Right ventricle myocardium superior (tissue), 1 donor: ENCODE measurements at regions not wholly inside any gene's neighbourhood (a gene's known extent, or its start where the extent isn't known, plus 50 kb on each side); places are given as distances from the start of the nearest gene placed in this dataset.
A peak's percentile ranks its signal among the peaks of the same experiment; 100 is the strongest.

Source experiments
- ATAC-seq: fragments of 200-7000 bp; cut with Tn5 transposase; one replicate; pipeline ENCODE4 v1.9.1; 2020; ENCODE audit warnings: mild to moderate bottlenecking; ENCODE audit not compliant: poor library complexity
- DNase-seq: peaks from one replicate; pipeline ENCODE4 v3.0.0-alpha.2; 2020
- intact Hi-C: fragments of 100-400 bp; cut with DNase I; formaldehyde crosslinking; loops from one replicate; pipeline ENCODE4 v1.11.2; 2022
- donor health status: DM: no; HTN: yes; CAD: no; lungs with severe emphysema.

DNA sequence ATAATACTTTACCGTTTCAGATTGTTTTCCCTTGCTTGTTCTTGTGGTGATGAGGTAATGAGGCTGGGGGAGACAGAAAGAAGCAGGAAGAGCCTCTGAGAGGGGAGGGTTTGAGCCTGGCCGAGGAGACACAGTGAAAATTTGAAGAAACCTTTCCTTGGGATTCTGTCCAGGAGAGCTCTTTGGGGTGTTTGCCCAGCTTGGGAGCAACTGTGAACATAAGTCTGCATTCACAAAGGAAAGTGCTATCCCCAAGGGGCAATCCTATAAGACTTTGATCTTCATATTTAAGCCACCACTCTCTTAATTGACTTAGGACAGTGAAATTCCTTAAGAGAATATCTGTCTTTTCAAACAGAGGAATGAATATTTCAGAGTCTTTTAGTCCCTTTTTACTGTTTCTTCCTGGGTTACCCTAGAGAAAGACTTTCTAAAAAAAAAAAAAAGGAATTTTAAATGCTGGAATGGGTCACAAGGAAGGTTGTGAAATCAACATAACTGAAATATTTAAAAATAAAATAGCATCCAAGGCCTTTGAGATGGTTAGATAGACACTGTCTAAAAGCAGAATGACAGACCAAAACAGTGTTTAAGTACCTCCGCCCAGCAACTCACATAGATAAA lies 52.5 kb upstream of the STAM2 start:
- DNase-seq (no peak), ATAC-seq (peak; percentile 46)
- intact Hi-C loops, result no loop called here

DNA sequence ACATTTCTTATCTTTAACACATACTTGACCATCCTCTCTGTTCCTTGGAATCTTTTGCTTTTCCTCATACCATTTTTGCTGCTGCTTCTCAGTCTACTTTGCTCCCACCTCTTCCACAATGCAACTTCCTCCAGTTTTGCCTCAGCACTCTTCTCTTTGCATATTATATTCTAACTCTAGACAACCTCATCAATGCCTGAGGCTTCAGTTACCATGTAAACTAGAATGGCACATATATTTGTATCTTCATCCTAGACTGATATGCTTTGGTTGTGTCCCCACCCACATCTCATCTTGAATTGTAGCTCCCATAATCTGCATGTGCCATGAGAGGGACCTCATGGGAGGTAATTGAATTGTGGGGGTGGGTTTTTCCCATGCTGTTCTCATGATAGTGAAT lies 55.9 kb upstream of the STAM2 start:
- intact Hi-C loops, result no loop called here
- DNase-seq, result no peak
- no peak for ATAC-seq

DNA sequence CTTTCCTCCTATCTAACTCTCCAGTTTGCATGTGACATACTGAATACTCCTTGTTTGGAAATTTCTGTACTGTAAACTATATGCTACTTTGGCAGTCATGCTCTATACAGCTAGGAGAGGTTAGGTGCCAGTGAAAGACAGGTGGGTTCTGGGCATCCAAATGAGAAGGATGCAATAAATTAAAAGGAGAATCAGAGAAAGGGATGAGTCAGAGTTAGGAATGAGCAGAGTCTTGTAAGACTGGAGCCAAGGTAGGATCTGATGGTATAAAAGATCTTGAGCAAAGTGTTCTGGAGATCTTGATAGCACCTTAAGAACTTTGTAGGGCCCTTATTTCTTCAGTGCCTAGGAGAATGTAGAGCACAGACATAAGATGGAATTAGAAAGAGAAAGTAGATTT lies 58.7 kb upstream of the STAM2 start:
- DNase-seq (no peak), ATAC-seq (no peak)
- intact Hi-C loops, result no loop called here

DNA sequence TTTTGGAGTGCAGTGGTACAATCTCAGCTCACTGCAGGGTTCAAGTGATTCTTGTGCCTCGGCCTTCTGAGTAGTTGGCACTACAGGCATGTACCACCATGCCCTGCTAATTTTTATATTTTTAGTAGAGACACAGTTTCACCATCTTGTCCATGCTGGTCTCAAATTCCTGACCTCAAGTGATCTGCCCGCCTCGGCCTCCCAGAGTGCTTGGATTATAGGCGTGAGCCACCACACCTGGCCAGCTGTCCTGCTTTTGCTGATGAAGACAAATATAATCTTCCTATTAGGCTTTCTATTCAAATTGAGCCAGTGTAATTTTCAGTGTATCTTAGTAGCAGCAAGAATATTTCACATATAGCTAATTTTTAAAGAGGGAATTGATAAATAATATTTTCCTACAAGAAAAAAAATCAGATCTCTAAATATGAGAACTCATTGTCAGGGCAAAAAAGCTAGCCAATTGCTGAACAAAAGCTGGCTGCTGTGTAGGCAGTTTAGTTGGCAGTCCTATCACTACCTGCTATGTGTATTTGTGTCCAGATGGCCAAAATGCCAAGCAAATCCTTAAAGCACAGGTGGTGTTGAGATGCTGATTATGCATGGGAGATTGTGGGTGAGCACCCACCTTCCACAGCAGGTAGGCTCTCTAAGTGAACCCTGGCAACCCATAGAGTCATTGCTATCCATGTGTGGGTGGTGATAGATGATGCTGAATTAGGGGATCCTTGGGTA lies 60.8 kb upstream of the STAM2 start:
- ATAC-seq (no peak), DNase-seq (no peak)
- intact Hi-C loops, result no loop called here

DNA sequence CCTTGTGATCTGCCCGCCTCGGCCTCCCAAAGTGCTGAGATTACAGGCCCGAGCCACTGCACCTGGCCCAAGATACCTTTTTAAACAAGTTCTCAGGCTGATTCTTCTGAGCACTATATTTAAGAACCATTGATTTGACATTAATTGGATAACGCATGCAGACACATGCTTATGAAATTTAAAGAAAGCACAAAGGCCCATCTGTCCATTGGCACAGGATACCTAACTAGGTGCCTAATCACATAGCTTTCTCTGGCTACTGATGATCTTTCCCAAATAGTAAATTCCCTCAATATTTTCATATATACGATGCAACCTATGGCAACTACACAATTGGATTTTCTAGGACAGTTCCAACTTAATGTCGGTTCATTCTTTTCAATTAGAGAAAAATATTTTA lies 62.5 kb upstream of the STAM2 start:
- DNase-seq, result no peak
- intact Hi-C loops, result no loop called here
- no peak for ATAC-seq

DNA sequence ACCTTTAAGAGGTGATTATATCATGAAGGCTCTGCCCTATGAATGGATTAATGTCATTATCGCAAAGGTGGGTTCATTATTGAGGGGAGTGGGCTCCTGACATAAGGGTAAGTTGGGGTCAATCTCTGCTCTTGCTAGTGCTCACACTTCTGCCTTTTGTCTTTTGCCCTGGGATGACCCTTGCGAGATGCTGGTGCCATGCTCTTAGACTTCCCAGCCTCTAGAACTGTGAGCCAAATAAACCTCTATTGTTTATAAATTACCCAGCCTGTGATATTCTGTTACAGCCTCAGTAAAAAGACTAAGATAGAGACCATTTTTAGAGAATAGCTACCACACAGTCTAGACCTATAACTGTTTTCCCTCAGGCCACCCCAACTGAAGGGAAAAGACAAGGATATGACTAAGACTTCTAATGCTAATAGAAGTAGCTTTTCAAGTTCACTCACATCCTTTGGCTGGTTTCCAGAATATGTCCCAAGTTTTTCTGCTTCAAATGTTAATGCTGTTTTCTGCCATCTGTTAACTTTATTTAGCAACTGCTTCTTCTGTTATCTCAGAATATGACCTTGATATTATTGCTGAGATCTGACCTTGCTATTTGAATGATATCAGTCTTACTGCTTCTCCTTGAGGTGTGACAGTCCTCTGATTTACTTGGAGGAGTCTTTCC lies 65.1 kb upstream of the STAM2 start:
- ATAC-seq (no peak), DNase-seq (no peak)
- intact Hi-C loops, result no loop called here

DNA sequence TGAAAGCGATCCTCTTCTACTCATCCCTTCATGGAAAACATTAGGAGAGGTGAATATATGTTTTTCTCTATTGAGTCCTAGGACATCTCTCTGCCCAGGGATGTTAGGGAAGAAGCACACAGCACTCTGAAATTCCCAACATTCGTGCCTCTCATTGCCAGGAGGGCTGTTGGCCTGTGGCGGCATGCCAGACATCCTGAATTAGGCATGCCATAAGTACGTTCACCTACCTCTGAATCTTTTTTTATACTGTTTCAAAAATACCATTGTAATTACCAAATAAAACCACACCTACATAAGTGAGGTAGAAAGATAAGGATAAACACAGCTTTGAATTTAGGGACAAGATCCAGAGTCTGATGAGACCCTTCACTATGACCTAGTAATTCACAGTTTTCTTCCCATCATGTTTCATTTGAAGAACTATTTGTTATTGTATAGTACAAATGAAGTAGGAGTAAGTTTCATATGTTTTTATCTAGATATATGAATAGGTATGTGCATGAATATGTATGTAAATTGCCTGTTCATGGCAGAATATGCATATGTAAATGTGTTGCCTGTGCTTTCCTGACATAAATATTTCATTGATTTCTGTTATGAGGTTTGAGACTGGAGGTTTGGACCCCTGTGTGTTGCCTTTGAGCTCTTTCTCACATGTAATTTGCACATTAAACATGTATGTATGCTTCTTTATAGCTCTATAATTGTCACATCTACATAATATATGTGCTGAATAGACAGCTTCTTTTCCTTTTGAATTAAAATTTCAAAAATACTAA lies 66.6 kb upstream of the STAM2 start:
- ATAC-seq, result no peak
- intact Hi-C loops, result no loop called here
- DNase-seq, result no peak

DNA sequence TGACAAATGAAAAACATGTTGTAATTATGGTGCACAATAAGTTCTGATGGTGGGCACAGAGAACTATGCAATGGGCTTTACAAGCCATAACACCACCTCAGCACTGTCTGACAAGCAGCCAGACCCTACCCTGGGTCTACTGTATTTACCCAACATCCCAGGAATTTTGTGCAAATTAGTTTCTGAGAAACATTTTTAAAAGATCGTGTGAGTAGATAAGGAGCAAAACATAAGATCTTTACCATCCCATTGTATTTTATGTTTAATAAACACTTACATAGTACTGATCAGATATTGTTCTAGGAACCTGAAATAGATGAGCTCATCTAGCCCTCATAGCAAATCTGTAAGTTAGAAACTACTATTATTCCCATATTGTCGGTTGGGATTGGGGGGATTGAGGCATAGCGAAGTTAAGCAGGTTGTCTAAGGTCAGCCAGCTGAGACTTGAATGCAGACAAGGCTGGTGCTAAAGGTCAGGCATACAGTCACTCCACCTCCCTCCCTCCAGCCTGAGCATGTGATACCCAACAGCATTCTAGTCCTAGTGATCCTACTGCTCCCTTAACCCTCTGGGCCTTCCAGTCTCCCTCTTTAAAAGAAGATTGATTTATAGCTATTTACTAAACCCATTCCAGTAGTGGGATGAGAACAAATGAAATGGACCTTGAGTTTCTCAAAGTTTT lies 67.4 kb upstream of the STAM2 start:
- intact Hi-C loops, result no loop called here
- DNase-seq, result no peak
- no peak for ATAC-seq

DNA sequence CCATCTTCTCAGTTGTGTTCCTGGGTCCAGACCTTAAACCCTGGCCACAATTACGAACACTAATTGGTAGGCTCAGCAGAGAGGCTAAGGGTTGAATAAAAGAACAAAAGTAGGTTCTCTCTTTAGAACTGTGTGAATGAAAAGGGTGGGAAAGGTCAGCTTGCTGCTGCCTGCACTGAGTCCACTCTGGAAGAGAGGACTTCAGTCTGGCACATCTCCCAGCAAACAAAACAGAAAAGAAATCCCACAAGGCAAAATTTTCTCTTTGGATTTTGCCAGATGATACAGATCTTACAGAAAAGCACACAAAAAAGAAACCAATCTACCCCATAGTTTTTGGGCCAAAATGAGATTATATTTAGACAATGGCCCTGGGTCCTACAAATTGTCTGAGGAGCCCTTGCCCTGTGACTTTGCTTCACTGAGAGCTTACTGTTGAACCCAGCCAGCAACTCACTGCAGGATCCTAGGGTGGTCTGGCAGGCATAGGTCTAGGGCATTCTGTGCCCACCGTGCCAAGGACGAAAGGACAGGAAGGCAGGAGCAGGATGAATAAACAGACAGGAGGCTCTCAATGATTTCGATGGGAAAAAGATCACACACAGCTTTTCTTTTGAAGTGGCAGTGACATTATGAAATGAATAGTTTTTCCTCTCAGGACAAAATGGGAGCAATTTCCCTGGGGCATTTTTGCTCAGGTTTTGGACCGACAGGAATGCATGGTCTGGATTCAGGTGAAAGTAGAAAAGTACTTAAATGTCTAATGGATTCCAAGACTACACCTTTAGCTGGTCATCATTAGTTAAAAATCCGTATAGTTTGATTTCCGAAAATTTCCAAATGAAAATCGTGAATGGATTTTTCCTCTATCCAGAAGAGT lies 68.4 kb upstream of the STAM2 start:
- intact Hi-C loops, result no loop called here

DNA sequence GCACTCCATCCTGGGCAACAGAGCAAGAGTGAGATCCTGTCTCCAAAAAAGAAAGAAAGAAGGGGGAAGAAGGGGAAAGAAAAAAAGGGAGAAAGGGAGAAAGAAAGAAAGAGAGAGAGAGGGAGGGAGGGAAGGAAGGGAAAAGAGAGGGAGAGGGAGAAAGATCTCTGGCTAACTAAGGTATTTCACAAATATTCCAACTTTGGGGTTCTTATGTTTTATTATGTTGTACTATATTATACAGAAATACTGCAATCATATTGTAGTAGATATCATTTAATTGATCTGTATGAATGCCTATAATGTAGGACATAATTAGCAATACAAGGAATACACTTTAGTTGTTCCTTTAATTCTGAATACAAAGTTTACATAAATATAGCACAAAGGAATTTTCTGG lies 70.1 kb upstream of the STAM2 start:
- intact Hi-C loops, result no loop called here
- ATAC-seq (no peak), DNase-seq (no peak)

More for the DNA sequence above, 68.4 kb upstream of the STAM2 start:
- DNase-seq (no peak), ATAC-seq (peak; percentile 63)

DNA sequence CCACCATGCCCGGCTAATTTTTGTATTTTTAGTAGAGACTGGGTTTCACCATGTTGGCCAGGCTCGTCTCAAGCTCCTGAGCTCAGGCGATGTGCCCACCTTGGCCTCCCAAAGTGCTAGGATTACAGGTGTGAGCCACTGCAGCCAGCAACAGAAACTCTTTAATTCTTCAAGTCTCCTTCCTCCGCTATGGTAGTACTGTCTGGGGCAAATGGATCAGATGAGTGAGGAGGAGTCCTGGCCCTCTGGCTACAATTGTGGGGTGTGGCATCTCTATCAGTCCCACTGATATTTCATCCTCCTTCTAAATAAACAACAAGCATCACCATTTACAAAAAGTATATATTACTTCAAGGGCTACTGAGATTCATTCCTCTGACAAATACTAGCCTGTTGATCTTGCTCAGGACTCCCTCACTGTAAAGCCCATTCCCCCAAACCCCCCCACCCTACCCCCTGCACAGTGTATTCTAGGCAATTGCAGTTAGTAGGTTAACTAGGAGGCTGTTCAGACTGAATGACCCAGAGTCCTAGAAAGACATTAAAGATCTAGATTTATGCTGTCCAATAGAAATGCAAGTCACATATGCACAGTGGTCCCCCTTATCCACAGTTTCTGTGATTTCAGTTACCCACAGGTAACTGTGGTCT lies 71.2 kb upstream of the STAM2 start:
- intact Hi-C loops, result no loop called here
- DNase-seq (no peak), ATAC-seq (no peak)

DNA sequence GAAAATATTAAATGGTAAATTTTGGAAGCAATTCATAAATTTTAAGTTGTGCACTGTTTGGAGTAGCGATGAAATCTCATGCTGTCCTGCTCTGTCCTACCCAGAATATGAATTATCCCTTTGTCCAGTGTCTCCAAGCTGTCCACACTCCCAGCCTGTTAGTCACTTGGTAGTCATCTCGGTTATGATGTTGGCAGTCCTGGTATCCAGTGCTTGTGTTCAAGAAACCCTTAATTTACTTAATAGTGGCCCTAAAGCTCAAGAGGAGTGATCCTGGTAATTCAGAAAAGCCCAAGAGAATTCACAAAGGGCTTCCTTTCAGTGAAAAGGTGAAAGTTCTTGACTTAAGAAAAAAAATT lies 71.8 kb upstream of the STAM2 start:
- no peak for ATAC-seq
- DNase-seq, result no peak
- intact Hi-C loops, result no loop called here

DNA sequence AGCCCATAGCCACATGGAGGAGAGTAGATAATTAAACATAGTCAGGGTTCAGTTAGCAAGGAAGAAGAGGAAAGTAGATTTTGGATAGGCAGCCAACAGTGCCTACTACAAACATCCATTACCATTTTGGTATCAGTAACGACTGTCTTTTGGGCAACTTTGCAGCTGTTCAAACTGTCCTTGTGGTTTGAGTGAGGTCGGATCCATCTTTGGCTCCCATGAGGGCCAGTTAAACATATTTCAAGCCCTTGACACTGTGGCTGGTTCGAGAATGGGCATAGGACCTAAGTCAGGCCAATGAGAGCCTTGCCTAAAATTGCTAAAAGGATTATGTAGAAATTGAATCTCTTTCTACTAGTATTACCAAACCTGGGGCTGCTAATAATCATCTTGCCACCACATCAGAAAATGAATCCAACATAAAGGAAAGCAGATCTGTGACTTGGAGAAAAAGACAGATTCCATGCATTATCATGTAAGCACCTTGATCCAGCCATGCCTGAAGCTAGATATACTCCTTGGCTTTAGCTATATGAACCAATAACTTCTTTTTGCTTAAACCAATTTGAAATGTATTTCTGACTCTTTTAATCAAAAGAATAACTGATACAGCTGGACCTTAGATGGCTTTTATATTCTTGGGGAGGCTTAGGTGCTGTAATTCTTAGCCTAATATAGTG lies 75.0 kb upstream of the STAM2 start:
- DNase-seq (no peak), ATAC-seq (no peak)
- intact Hi-C loops, result no loop called here

DNA sequence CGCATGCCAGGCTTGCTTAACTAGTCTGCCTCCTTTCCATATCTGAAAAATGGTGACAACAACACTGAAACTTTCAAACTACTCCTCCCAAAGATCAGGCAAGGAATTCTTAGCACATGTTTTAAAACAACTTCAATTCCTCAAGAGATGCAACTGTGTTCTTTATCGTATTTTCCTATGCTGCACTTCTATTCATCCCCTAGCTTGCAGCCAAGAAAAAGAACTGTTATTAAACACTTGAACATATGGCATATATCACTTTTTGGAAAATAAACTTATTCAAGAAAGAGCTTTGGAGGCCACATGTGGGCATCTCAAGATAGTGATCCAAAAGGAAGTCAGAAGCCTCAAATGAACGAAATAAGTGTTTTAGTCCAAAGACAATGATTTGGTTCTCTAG lies 75.6 kb upstream of the STAM2 start:
- intact Hi-C loops, result no loop called here
- ATAC-seq, result no peak
- DNase-seq, result no peak

DNA sequence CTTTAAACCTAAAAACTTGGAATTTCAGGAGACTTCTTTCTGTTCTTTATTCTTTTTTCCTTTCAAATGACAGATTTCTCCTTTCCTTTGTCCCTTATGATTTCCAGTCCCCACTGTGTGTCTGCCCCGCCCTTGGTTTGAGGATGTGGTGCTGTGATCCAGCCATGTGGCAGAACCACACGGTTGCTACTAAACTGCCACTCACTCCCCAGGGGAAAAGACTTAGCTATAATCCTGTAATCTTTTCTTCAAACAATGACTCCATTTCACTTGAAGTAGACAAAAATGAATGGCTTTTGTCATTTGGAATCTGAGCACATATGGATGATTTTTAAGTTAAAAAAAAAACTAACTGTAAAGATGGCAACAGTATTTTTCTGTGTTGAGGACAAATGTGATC lies 76.2 kb upstream of the STAM2 start:
- ATAC-seq, result no peak
- intact Hi-C loops, result no loop called here
- no peak for DNase-seq

DNA sequence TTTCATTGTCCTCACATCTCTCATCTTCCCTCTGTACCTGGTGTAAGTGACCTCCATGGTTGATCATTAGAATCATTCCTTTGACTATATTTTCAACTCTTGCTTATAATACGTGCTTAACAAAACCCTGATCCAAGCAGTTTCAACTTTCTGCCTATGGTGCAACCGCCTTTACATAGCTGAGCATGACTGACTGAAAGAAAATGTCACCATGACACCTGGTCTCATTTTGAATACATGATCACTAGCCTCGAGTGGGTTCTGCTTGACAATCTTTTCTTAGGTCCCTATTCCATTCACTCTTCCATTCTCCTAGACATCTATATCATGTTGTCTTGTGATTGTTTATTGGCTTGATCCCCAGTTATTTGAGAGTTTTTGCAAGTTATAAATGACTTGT lies 78.9 kb upstream of the STAM2 start:
- ATAC-seq, result no peak
- no peak for DNase-seq
- intact Hi-C loops, result no loop called here

DNA sequence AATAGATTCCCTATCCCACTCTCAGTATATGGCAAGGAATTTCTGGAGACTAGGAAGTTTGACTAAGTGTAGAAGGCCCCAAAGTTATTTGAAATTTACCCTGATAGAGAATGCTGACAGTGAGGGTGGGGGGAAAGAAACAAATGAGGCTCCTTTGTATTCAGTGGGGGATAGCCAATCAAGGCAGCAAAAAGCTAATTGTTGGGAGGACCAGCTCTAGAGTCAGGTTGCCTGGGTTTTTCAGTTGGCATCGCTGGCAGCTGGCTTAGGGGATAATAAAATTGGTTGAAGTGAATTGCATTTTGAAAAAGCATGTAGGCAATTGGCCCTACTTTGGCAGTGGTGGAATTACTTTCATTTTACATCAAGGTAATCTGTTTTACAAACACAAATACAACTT lies 79.4 kb upstream of the STAM2 start:
- intact Hi-C loops, result no loop called here
- no peak for ATAC-seq
- DNase-seq, result no peak
